ENCODE measurements at regions not wholly inside any gene's neighbourhood (a gene's known extent, or its start where the extent isn't known, plus 50 kb on each side); places are given as distances from the start of the nearest gene placed in this dataset.
"Not testable (repeated sequence)": the region's sequence is repeated elsewhere in the genome, so short reads cannot be mapped to it uniquely, and the experiment has no call there.

GRCh38 chr18:60915160-60915559, 418.1 kb upstream of the CDH20 start:
- no peaks in the 10 kb centered on the region for H3F3A ChIP-seq (ENCODE audit: insufficient read depth, low read length)

GRCh38 chr18:60918862-60919261, 414.4 kb upstream of the CDH20 start:
- not testable (repeated sequence) for H3K27ac ChIP-seq (ENCODE audit: low read length); H3K36me3 ChIP-seq (replicated peaks; ENCODE audit: insufficient read depth, low read length); H3F3A ChIP-seq (ENCODE audit: insufficient read depth, low read length); H3K4me1 ChIP-seq (ENCODE audit: low read length); H3K79me2 ChIP-seq (ENCODE audit: low read length); H3K27me3 ChIP-seq (replicated peaks; ENCODE audit: insufficient read depth, low read length); H3K4me2 ChIP-seq (ENCODE audit: low read depth, low read length); H2AFZ ChIP-seq (ENCODE audit: low read length); H3K9ac ChIP-seq (ENCODE audit: low read length); H3K9me2 ChIP-seq (replicated peaks; ENCODE audit: insufficient read depth, low read length); DNase-seq; H3K9me3 ChIP-seq (replicated peaks; ENCODE audit: insufficient read depth, low read length); H3K4me3 ChIP-seq (ENCODE audit: low read length); H4K20me1 ChIP-seq (ENCODE audit: insufficient read depth, low read length)

More at GRCh38 chr18:60915160-60915559, 418.1 kb upstream of the CDH20 start:
- H3K9ac ChIP-seq (ENCODE audit: low read length): no peak overlapping the region
- DNase-seq: no peak
- no peak overlapping the region for H3K4me2 ChIP-seq (ENCODE audit: low read depth, low read length)
- no peaks in the 10 kb centered on the region for H3K27me3 ChIP-seq (replicated peaks; ENCODE audit: insufficient read depth, low read length)
- no peak overlapping the region for H3K4me3 ChIP-seq (ENCODE audit: low read length)
- H3K36me3 ChIP-seq (replicated peaks; ENCODE audit: insufficient read depth, low read length): no peaks in the 10 kb centered on the region
- TF ChIP-seq EZH2 (optimal IDR thresholded peaks at IDR 0.05; ENCODE audit: low read depth, low read length) (no peak), CTCF (IDR thresholded peaks at IDR 0.05; ENCODE audit: low read length) (no peak), EZH2phosphoT487 (IDR thresholded peaks at IDR 0.05; ENCODE audit: low read length) (no peak)
- H3K4me1 ChIP-seq (ENCODE audit: low read length): no peaks in the 10 kb centered on the region
- H3K79me2 ChIP-seq (ENCODE audit: low read length): no peaks in the 10 kb centered on the region
- H3K9me3 ChIP-seq (replicated peaks; ENCODE audit: insufficient read depth, low read length): no peaks in the 10 kb centered on the region
- H3K27ac ChIP-seq (ENCODE audit: low read length): no peak overlapping the region
- H3K9me2 ChIP-seq (replicated peaks; ENCODE audit: insufficient read depth, low read length): no peaks in the 10 kb centered on the region
- H4K20me1 ChIP-seq (ENCODE audit: insufficient read depth, low read length): no peaks in the 10 kb centered on the region
- H2AFZ ChIP-seq (ENCODE audit: low read length): no peak overlapping the region

GRCh38 chr18:60925892-60926291, 407.3 kb upstream of the CDH20 start:
- Histone ChIP-seq H3K4me2 (ENCODE audit: low read depth, low read length) (no peak overlapping the region), H3K4me3 (ENCODE audit: low read length) (no peak overlapping the region), H4K20me1 (ENCODE audit: insufficient read depth, low read length) (no peaks in the 10 kb centered on the region), H2AFZ (ENCODE audit: low read length) (no peak overlapping the region), H3K27me3 (replicated peaks; ENCODE audit: insufficient read depth, low read length) (no peaks in the 10 kb centered on the region), H3K4me1 (ENCODE audit: low read length) (no peaks in the 10 kb centered on the region), H3K79me2 (ENCODE audit: low read length) (no peaks in the 10 kb centered on the region), H3K36me3 (replicated peaks; ENCODE audit: insufficient read depth, low read length) (no peaks in the 10 kb centered on the region), H3F3A (ENCODE audit: insufficient read depth, low read length) (no peaks in the 10 kb centered on the region), H3K9ac (ENCODE audit: low read length) (no peak overlapping the region), H3K27ac (ENCODE audit: low read length) (no peak overlapping the region), H3K9me3 (replicated peaks; ENCODE audit: insufficient read depth, low read length) (no peaks in the 10 kb centered on the region), H3K9me2 (replicated peaks; ENCODE audit: insufficient read depth, low read length) (no peaks in the 10 kb centered on the region)
- TF ChIP-seq CTCF (IDR thresholded peaks at IDR 0.05; ENCODE audit: low read length) (no peak), EZH2 (optimal IDR thresholded peaks at IDR 0.05; ENCODE audit: low read depth, low read length) (no peak), EZH2phosphoT487 (IDR thresholded peaks at IDR 0.05; ENCODE audit: low read length) (no peak)
- DNase-seq: no peak

- Histone ChIP-seq H2AFZ (ENCODE audit: low read length) (no peak overlapping the region), H3K27ac (ENCODE audit: low read length) (no peak overlapping the region), H4K20me1 (ENCODE audit: insufficient read depth, low read length) (no peaks in the 10 kb centered on the region), H3K9me2 (replicated peaks; ENCODE audit: insufficient read depth, low read length) (no peaks in the 10 kb centered on the region), H3K36me3 (replicated peaks; ENCODE audit: insufficient read depth, low read length) (no peaks in the 10 kb centered on the region), H3K4me2 (ENCODE audit: low read depth, low read length) (no peak overlapping the region), H3K9me3 (replicated peaks; ENCODE audit: insufficient read depth, low read length) (no peaks in the 10 kb centered on the region), H3K79me2 (ENCODE audit: low read length) (no peaks in the 10 kb centered on the region), H3K9ac (ENCODE audit: low read length) (no peak overlapping the region), H3K27me3 (replicated peaks; ENCODE audit: insufficient read depth, low read length) (no peaks in the 10 kb centered on the region), H3F3A (ENCODE audit: insufficient read depth, low read length) (no peaks in the 10 kb centered on the region), H3K4me3 (ENCODE audit: low read length) (no peak overlapping the region), H3K4me1 (ENCODE audit: low read length) (no peaks in the 10 kb centered on the region)
- no peak for DNase-seq
- TF ChIP-seq EZH2 (optimal IDR thresholded peaks at IDR 0.05; ENCODE audit: low read depth, low read length): no peak
- TF ChIP-seq CTCF (IDR thresholded peaks at IDR 0.05; ENCODE audit: low read length): no peak
- TF ChIP-seq EZH2phosphoT487 (IDR thresholded peaks at IDR 0.05; ENCODE audit: low read length): no peak
Measured at GRCh38 chr18:60929966-60930365, 403.3 kb upstream of the CDH20 start.
